ENCODE measurements at regions not wholly inside any gene's neighbourhood (a gene's known extent, or its start where the extent isn't known, plus 50 kb on each side); places are given as distances from the start of the nearest gene placed in this dataset.
"Not testable (repeated sequence)": the region's sequence is repeated elsewhere in the genome, so short reads cannot be mapped to it uniquely, and the experiment has no call there.

GRCh38 chr7:42722198-42722597, 189.7 kb downstream of the C7orf25 start:
- no peak for DNase-seq (ENCODE audit: low read depth in 2 of 2)

- DNase-seq (ENCODE audit: low read depth in 2 of 2) = no peak
These were observed 190.7 kb downstream of the C7orf25 start for GRCh38 chr7:42720991-42721796.

- no peak for DNase-seq (ENCODE audit: low read depth in 2 of 2)
These were observed 191.9 kb downstream of the C7orf25 start for GRCh38 chr7:42720012-42720411.

- DNase-seq (ENCODE audit: low read depth in 2 of 2) = not testable (repeated sequence)
These were observed 193.4 kb downstream of the C7orf25 start for GRCh38 chr7:42718466-42718865.

GRCh38 chr7:42714356-42714755, 197.5 kb downstream of the C7orf25 start:
- DNase-seq (ENCODE audit: low read depth in 2 of 2) = no peak

GRCh38 chr7:42709284-42709683, 202.6 kb downstream of the C7orf25 start:
- no peak for DNase-seq (ENCODE audit: low read depth in 2 of 2)

- DNase-seq (ENCODE audit: low read depth in 2 of 2) = no peak
These were observed 207.2 kb downstream of the C7orf25 start for GRCh38 chr7:42704710-42705109.

- DNase-seq (ENCODE audit: low read depth in 2 of 2) = no peak
These were observed 209.2 kb downstream of the C7orf25 start for GRCh38 chr7:42702647-42703046.

GRCh38 chr7:42700406-42701327, 211.2 kb downstream of the C7orf25 start:
- no peak for DNase-seq (ENCODE audit: low read depth in 2 of 2)

- no peak for DNase-seq (ENCODE audit: low read depth in 2 of 2)
These were observed 212.3 kb downstream of the C7orf25 start for GRCh38 chr7:42699380-42700178.

GRCh38 chr7:42698600-42699374, 213.1 kb downstream of the C7orf25 start:
- DNase-seq (ENCODE audit: low read depth in 2 of 2) = no peak

- DNase-seq (ENCODE audit: low read depth in 2 of 2) = no peak
These were observed 216.9 kb downstream of the C7orf25 start for GRCh38 chr7:42694894-42695507.

- DNase-seq (ENCODE audit: low read depth in 2 of 2) = no peak
These were observed 218.1 kb downstream of the C7orf25 start for GRCh38 chr7:42693722-42694121.

GRCh38 chr7:42692621-42693020, 219.2 kb downstream of the C7orf25 start:
- no peak for DNase-seq (ENCODE audit: low read depth in 2 of 2)

GRCh38 chr7:42690794-42691639, 220.9 kb downstream of the C7orf25 start:
- DNase-seq (ENCODE audit: low read depth in 2 of 2) = no peak

GRCh38 chr7:42689626-42690025, 222.2 kb downstream of the C7orf25 start:
- DNase-seq (ENCODE audit: low read depth in 2 of 2) = no peak

- no peak for DNase-seq (ENCODE audit: low read depth in 2 of 2)
These were observed 223.9 kb downstream of the C7orf25 start for GRCh38 chr7:42688056-42688371.

- no peak for DNase-seq (ENCODE audit: low read depth in 2 of 2)
These were observed 224.4 kb downstream of the C7orf25 start for GRCh38 chr7:42687211-42688055.

- no peak for DNase-seq (ENCODE audit: low read depth in 2 of 2)
These were observed 225.2 kb downstream of the C7orf25 start for GRCh38 chr7:42686594-42687156.

Measured in stimulated activated CD4-positive, alpha-beta T cell treated with anti-CD3 and anti-CD28 coated beads, Interleukin-1b, Interleukin-23, amount 100 ng/mL, for 4 hours (primary cell).